ENCODE measurements at regions not wholly inside any gene's neighbourhood (a gene's known extent, or its start where the extent isn't known, plus 50 kb on each side); places are given as distances from the start of the nearest gene placed in this dataset.

DNA sequence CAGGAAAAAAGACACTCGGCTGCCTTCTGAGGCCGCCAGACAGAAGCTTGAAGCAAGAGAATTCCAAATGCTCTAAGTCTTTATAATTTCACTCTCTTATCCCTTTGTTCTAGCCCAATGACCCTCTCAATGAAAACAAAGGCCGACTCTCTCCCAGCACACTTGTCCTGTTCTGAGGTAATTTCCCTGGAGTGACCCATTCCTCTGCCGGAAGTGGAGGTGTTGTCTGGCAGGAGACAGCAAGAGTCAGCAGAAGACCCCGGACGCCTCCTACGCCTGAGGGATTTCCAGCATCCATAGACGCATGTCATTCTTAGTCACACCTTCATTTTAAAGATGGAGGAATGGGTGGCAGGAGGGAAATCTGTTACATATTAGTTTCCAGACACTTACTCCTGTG is 110.3 kb downstream of the SOD2 start:
- no peaks in the 10 kb centered on the region for H3K27me3 ChIP-seq
- no peak overlapping the region for H3K4me3 ChIP-seq
- 70 to 86% methylated on average over 8 of the region's 8 CpGs for WGBS, 2 donors
- TF ChIP-seq, protein P1, sequence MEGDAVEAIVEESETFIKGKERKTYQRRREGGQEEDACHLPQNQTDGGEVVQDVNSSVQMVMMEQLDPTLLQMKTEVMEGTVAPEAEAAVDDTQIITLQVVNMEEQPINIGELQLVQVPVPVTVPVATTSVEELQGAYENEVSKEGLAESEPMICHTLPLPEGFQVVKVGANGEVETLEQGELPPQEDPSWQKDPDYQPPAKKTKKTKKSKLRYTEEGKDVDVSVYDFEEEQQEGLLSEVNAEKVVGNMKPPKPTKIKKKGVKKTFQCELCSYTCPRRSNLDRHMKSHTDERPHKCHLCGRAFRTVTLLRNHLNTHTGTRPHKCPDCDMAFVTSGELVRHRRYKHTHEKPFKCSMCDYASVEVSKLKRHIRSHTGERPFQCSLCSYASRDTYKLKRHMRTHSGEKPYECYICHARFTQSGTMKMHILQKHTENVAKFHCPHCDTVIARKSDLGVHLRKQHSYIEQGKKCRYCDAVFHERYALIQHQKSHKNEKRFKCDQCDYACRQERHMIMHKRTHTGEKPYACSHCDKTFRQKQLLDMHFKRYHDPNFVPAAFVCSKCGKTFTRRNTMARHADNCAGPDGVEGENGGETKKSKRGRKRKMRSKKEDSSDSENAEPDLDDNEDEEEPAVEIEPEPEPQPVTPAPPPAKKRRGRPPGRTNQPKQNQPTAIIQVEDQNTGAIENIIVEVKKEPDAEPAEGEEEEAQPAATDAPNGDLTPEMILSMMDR (IDR thresholded peaks at IDR 0.05): no peak
- no peak for TF ChIP-seq POLR2A (IDR thresholded peaks at IDR 0.05)
- DNase-seq: no peak
- no peaks in the 10 kb centered on the region for H3K36me3 ChIP-seq
- no peaks in the 10 kb centered on the region for H3K4me1 ChIP-seq
- intact Hi-C loops (cut with DNase I): no loop called here
- H3K9me3 ChIP-seq: no peaks in the 10 kb centered on the region
- H3K27ac ChIP-seq: no peak overlapping the region

DNA sequence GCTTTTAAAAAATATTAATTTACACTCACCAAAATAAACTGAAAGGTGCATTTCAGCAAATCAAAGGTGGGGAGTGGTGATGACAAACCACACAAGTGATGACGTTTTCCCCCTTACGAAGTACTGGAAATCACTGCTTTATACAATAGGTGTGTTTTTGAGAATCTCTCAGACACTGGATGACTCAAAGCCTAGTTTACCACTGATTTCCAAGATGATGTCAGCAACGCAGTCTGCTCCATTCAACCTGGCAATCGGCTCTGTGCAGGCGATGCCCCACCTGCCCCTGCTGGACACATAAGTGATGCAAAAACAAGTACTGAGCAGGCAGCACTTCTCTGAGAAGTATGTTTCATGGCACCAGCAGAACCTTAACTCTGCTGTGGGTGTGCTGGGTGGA is 114.4 kb downstream of the SOD2 start:
- no peak overlapping the region for H3K27ac ChIP-seq
- no peaks in the 10 kb centered on the region for H3K4me1 ChIP-seq
- DNase-seq: no peak
- no peaks in the 10 kb centered on the region for H3K36me3 ChIP-seq
- intact Hi-C loops (cut with DNase I): no loop called here
- no peaks in the 10 kb centered on the region for H3K9me3 ChIP-seq
- H3K4me3 ChIP-seq: no peak overlapping the region
- no peak for TF ChIP-seq POLR2A (IDR thresholded peaks at IDR 0.05)
- TF ChIP-seq, protein P1 (IDR thresholded peaks at IDR 0.05): no peak
- H3K27me3 ChIP-seq: no peaks in the 10 kb centered on the region
- WGBS, 2 donors: 57 to 63% methylated on average over 2 to 5 of the region's 5 CpGs

DNA sequence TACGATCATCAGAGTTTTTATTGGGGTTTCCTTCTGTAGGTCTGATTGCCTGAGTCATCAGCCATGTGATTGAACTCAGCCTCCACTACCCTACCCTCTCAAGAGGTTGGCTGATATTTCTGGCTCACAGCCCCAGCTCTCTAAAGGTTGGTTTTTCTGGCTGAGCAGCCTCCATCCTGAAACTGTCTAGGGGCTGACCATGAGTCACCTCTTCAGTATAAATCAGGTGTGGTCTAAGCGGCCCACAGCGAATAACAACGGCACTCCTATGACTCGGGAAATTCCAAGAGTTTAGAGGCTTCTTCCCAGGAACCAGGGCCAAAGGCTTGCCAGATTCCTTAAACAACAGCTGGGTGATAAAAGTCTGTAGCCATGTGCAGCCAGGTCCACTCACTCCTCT is 115.5 kb downstream of the SOD2 start:
- Histone ChIP-seq H3K27ac (no peak overlapping the region), H3K4me1 (no peaks in the 10 kb centered on the region), H3K4me3 (no peak overlapping the region), H3K36me3 (no peaks in the 10 kb centered on the region), H3K27me3 (no peaks in the 10 kb centered on the region), H3K9me3 (no peaks in the 10 kb centered on the region)
- intact Hi-C loops (cut with DNase I): no loop called here
- TF ChIP-seq, protein P1 (IDR thresholded peaks at IDR 0.05): no peak
- no peak for TF ChIP-seq POLR2A (IDR thresholded peaks at IDR 0.05)
- 54 to 67% methylated on average over 1 to 2 of the region's 5 CpGs for WGBS, 2 donors
- DNase-seq: no peak

DNA sequence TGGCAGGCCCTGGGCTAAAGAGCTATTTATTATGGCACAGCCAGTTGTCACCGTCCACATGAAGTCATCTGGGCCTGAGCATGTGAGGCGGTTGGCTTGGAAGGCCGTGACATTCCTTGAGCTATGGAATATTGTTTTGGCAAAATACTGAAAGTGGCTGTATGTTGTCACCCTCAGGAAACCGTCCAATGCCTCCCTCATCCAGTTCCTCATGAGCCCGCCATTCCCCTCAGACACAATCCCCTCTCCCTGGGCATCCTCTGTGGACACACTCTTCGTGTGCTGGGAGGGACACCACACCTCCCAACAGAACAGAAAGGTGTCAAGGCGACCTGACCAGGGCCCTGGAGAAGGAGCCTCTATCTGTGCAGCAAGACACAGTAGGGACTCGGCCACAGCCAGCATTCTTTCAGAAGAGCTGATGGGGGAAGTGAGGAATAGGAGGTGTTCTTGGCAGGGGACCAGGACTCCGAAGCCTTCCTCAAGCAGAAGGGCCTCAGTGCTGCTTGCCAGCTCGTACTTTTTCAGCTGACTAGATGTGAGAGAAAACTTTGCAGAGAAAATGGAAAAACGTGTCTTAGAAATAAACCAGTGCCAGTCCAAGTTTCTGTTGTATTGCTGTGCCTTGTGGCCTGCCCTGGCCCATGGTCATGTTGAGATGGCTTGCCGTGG is 120.5 kb downstream of the SOD2 start:
- DNase-seq: no peak
- Histone ChIP-seq H3K27me3 (no peaks in the 10 kb centered on the region), H3K9me3 (peaks cover 0 to 10% (median 2%) of the 10 kb centered on the region in 3 donors), H3K36me3 (no peaks in the 10 kb centered on the region), H3K4me3 (no peak overlapping the region), H3K4me1 (no peaks in the 10 kb centered on the region), H3K27ac (no peak overlapping the region)
- no peak for TF ChIP-seq POLR2A (IDR thresholded peaks at IDR 0.05)
- TF ChIP-seq, protein P1 (IDR thresholded peaks at IDR 0.05): no peak
- intact Hi-C loops (cut with DNase I): no loop called here
- 55 to 73% methylated on average over 7 to 8 of the region's 12 CpGs for WGBS, 2 donors

DNA sequence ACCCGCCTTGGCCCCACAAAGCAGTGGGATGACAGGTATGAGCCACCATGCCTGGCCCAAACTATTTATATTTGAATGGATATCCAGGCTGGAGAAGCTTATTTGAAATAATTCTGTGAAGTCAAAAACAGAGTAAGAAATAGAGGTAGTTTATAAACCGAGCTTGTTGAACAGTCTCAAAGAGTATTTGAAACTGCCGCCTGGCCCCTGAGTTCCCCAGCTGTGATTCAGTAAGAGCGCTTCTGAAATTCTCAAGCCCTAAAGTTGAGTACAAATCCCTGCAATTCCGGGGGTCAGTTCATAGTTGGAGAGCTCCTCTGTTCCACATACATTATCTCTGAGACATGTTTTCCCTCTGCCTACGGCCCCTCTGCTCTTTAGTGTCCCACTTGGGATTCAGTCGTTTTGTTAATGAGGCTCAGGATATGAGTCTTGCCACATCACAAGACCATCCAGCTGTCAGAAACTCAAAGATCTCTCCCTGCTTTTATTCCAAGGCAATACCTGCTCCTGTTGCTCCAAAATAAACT is 127.8 kb downstream of the SOD2 start:
- no peak overlapping the region for H3K4me3 ChIP-seq
- no peaks in the 10 kb centered on the region for H3K4me1 ChIP-seq
- no peak for TF ChIP-seq POLR2A (IDR thresholded peaks at IDR 0.05)
- TF ChIP-seq, protein P1 (IDR thresholded peaks at IDR 0.05): no peak
- DNase-seq: no peak
- 66 to 72% methylated on average over 6 to 7 of the region's 7 CpGs for WGBS, 2 donors
- H3K36me3 ChIP-seq: no peaks in the 10 kb centered on the region
- no peaks in the 10 kb centered on the region for H3K27me3 ChIP-seq
- no peak overlapping the region for H3K27ac ChIP-seq
- intact Hi-C loops (cut with DNase I): no loop called here
- H3K9me3 ChIP-seq: peaks cover 0 to 10% (median 2%) of the 10 kb centered on the region in 3 donors
